GM19468 (cell line): ENCODE measurements at regions not wholly inside any gene's neighbourhood (a gene's known extent, or its start where the extent isn't known, plus 50 kb on each side); places are given as distances from the start of the nearest gene placed in this dataset.
A peak's percentile ranks its signal among the peaks of the same experiment; 100 is the strongest.

Experiments used
- ATAC-seq: cut with Tn5 transposase; IDR thresholded peaks from one replicate; pipeline ENCODE4 v1.9.1; 2021; ENCODE audit warnings: mild to moderate bottlenecking, moderate library complexity, moderate number of reproducible peaks; ENCODE audit not compliant: unreplicated experiment; ENCODE audit errors: extremely low read depth

- no peak for ATAC-seq
These were observed 350.1 kb downstream of the GRXCR1 start for GRCh38 chr4:43242606-43243005.

GRCh38 chr4:43243433-43244116 is 351.1 kb downstream of the GRXCR1 start:
- no peak for ATAC-seq

- ATAC-seq: peak; percentile 90
These were observed 352.3 kb downstream of the GRXCR1 start for GRCh38 chr4:43244688-43245382.

- no peak for ATAC-seq
These were observed 359.3 kb downstream of the GRXCR1 start for GRCh38 chr4:43251841-43252240.

- ATAC-seq: no peak
These were observed 361.0 kb downstream of the GRXCR1 start for GRCh38 chr4:43253541-43253940.

- ATAC-seq: no peak
These were observed 372.2 kb downstream of the GRXCR1 start for GRCh38 chr4:43264730-43265129.

- no peak for ATAC-seq
These were observed 379.4 kb downstream of the GRXCR1 start for GRCh38 chr4:43271946-43272345.

GRCh38 chr4:43274376-43274775 is 381.9 kb downstream of the GRXCR1 start:
- no peak for ATAC-seq

GRCh38 chr4:43275779-43276178 is 383.3 kb downstream of the GRXCR1 start:
- no peak for ATAC-seq

- no peak for ATAC-seq
These were observed 383.8 kb downstream of the GRXCR1 start for GRCh38 chr4:43276321-43276720.

GRCh38 chr4:43277003-43277402 is 384.5 kb downstream of the GRXCR1 start:
- ATAC-seq: no peak

GRCh38 chr4:43282534-43282933 is 390.0 kb downstream of the GRXCR1 start:
- ATAC-seq: no peak

GRCh38 chr4:43286137-43286536 is 393.6 kb downstream of the GRXCR1 start:
- ATAC-seq: no peak

GRCh38 chr4:43296946-43297528 is 404.5 kb downstream of the GRXCR1 start:
- ATAC-seq: no peak

GRCh38 chr4:43316813-43317212 is 424.3 kb downstream of the GRXCR1 start:
- no peak for ATAC-seq

GRCh38 chr4:43325220-43325967 is 432.9 kb downstream of the GRXCR1 start:
- ATAC-seq: no peak

GRCh38 chr4:43330288-43330687 is 437.8 kb downstream of the GRXCR1 start:
- ATAC-seq: no peak

- no peak for ATAC-seq
These were observed 438.9 kb downstream of the GRXCR1 start for GRCh38 chr4:43331226-43332051.

- ATAC-seq: no peak
These were observed 439.5 kb downstream of the GRXCR1 start for GRCh38 chr4:43332052-43332425.

GRCh38 chr4:43337707-43338106 is 445.2 kb downstream of the GRXCR1 start:
- no peak for ATAC-seq
